Testis (tissue), 2 donors: ENCODE measurements at regions not wholly inside any gene's neighbourhood (a gene's known extent, or its start where the extent isn't known, plus 50 kb on each side); places are given as distances from the start of the nearest gene placed in this dataset.

Source experiments
- DNase-seq: peaks from one replicate; pipeline ENCODE4 v3.0.0-alpha.2; 2019
- H3K27ac ChIP-seq, 2 donors: fragments of 200-600 bp; sonication (generic); one replicate each; pipeline ENCODE4 v1.5.1; 2019
- H3K27me3 ChIP-seq: fragments of 200-600 bp; sonication (generic); one replicate; pipeline ENCODE4 v1.5.1; 2019
- H3K36me3 ChIP-seq: fragments of 200-600 bp; sonication (generic); one replicate; pipeline ENCODE4 v1.5.1; 2017; ENCODE audit warnings: low read depth; ENCODE audit errors: missing control alignments
- H3K4me1 ChIP-seq: fragments of 200-600 bp; sonication (generic); one replicate; pipeline ENCODE4 v1.5.1; 2019
- H3K4me3 ChIP-seq, 2 donors: fragments of 200-600 bp; sonication (generic); one replicate each; pipeline ENCODE4 v1.5.1; 2017 to 2019
- H3K9me3 ChIP-seq: fragments of 200-600 bp; sonication (generic); one replicate; pipeline ENCODE4 v1.5.1; 2017
- POLR2A ChIP-seq: fragments of 450-650 bp; IDR thresholded peaks from one replicate; pipeline ENCODE4 v1.6.1; 2017; ENCODE audit warnings: antibody characterized with exemption, mild to moderate bottlenecking, moderate library complexity
- WGBS, 2 donors: methylation state at CpG; one replicate each; pipeline ENCODE4 v1.1.5; 2018; 5-methylcytosine and 5-hydroxymethylcytosine counted together
- intact Hi-C: fragments of 100-400 bp; cut with DNase I; formaldehyde crosslinking; loops from one replicate; pipeline ENCODE4 v1.15.1; 2023; ENCODE audit warnings: low total_unique reads
- TF ChIP-seq, protein P1 (sequence below), 3 experiments: fragments of 450-650 bp in 2 of 3; fragments of 200-600 bp in 1 of 3; sonication (generic) in 1 of 3; IDR thresholded peaks; one replicate each; pipeline ENCODE4 v1.5.1; 2016 to 2019; ENCODE audit warnings: antibody characterized with exemption in 3 of 3, mild to moderate bottlenecking in 2 of 3, moderate library complexity in 1 of 3

DNA sequence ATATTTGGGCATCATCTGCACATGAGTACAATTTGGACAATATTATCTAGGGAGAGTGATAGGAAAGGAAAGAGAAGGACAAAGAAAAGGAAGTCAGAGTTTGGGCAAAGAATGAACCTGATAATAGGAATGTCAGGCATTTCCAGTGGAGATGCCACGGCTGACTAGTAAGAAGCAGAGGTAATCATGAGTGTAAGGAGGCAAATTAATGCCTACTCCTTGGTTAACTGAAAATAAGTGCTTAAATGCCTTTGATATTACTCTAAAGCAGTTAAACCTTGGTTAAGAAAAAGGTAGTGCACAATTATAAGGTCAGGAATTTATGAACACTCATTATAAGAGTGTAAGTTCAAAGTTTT lies 99.2 kb upstream of the DDIT4L start:
- Histone ChIP-seq H3K27ac (no peak overlapping the region), H3K27me3 (no peaks in the 10 kb centered on the region), H3K36me3 (no peaks in the 10 kb centered on the region), H3K4me1 (no peaks in the 10 kb centered on the region), H3K9me3 (no peaks in the 10 kb centered on the region), H3K4me3 (no peak overlapping the region)
- TF ChIP-seq, protein P1, sequence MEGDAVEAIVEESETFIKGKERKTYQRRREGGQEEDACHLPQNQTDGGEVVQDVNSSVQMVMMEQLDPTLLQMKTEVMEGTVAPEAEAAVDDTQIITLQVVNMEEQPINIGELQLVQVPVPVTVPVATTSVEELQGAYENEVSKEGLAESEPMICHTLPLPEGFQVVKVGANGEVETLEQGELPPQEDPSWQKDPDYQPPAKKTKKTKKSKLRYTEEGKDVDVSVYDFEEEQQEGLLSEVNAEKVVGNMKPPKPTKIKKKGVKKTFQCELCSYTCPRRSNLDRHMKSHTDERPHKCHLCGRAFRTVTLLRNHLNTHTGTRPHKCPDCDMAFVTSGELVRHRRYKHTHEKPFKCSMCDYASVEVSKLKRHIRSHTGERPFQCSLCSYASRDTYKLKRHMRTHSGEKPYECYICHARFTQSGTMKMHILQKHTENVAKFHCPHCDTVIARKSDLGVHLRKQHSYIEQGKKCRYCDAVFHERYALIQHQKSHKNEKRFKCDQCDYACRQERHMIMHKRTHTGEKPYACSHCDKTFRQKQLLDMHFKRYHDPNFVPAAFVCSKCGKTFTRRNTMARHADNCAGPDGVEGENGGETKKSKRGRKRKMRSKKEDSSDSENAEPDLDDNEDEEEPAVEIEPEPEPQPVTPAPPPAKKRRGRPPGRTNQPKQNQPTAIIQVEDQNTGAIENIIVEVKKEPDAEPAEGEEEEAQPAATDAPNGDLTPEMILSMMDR (IDR thresholded peaks at IDR 0.05), result no peak
- TF ChIP-seq POLR2A, result no peak
- intact Hi-C loops, result no loop called here
- DNase-seq, result no peak
- 86 to 89% methylated on average over 1 of the region's 1 CpG for WGBS, 2 donors

DNA sequence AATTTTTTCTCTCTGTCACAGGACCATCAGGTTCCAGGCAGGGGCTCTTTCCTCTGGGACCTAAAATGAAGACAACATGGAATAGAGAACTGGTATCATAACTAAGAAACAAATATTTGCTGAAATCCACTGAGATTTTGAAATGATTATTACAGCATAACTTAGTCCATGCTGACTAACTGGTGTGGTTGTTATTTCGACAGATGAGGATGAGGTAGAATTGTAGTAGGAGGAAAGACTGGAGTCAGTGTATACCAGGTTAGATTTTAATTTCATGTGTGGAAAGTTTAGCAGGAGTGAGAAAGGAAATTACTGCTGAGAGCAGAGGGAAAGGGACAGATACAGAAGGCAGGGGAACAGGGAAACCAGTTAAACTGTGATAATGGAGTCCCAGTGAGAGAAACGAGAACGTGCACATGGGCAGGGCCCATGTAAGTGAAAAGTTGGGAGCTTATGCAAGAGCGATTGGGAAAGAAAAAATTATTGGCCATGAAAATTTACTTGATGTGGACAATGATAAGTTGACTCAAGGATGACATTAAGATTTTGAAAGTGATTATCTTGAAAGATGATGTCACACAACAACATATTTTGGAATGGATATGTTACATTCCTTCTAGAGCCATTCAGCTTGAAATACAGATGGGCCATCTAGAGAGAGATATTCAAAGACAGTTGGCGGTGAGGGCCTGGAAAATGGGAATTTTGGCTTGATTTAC lies 98.7 kb upstream of the DDIT4L start:
- no peaks in the 10 kb centered on the region for H3K9me3 ChIP-seq
- no peak for DNase-seq
- intact Hi-C loops, result no loop called here
- no peaks in the 10 kb centered on the region for H3K36me3 ChIP-seq
- TF ChIP-seq, protein P1 (IDR thresholded peaks at IDR 0.05), result no peak
- TF ChIP-seq POLR2A, result no peak
- WGBS, 2 donors, result 73 to 87% methylated on average over 5 of the region's 5 CpGs
- H3K4me3 ChIP-seq, result no peak overlapping the region
- H3K4me1 ChIP-seq, result no peaks in the 10 kb centered on the region
- no peaks in the 10 kb centered on the region for H3K27me3 ChIP-seq
- H3K27ac ChIP-seq, result no peak overlapping the region

DNA sequence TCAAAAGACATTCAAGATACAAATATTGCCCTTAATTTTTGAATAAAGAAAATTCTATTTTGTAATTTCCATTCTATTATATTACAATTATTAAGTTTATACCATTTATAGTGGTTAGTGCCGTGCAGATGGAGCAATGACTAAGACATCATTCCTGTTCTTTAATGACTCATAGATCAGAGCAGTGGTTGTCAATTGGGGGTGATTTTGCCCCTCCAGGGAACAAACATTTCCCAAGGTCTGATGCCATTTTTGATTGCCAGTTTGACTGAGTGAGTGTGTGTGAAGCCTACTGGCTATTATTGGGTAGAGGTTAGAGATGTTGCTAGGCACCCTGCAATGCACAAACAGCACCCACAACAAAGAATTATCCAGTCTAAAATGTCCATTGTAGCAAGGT lies 97.9 kb upstream of the DDIT4L start:
- no peak for DNase-seq
- 91 to 94% methylated on average over 1 of the region's 1 CpG for WGBS, 2 donors
- TF ChIP-seq, protein P1 (IDR thresholded peaks at IDR 0.05), result no peak
- TF ChIP-seq POLR2A, result no peak

DNA sequence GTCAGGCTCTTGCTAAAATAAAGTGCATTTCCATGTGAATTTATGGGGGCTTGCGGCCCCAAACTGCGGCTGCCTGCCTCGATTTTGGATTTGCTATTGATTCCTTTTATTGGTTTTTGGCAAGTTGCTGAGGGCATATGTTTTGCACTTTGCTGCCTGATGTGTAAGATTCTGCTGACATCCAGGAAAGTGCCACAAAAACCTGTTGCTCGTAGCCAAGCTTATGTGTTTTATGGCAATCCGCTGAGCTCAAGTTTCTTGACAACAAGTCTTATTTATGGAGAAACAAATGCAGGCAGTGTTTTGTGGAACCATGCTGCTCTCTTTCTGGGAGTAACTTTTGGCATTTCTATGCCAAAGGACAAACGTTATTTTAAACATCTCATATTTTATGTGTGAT lies 97.3 kb upstream of the DDIT4L start:
- H3K9me3 ChIP-seq, result no peaks in the 10 kb centered on the region
- H3K36me3 ChIP-seq, result no peaks in the 10 kb centered on the region
- no peak for TF ChIP-seq POLR2A
- TF ChIP-seq, protein P1 (IDR thresholded peaks at IDR 0.05), result no peak

More for the DNA sequence above, 97.9 kb upstream of the DDIT4L start:
- intact Hi-C loops, result no loop called here
- no peaks in the 10 kb centered on the region for H3K4me1 ChIP-seq
- H3K27me3 ChIP-seq, result no peaks in the 10 kb centered on the region
- H3K36me3 ChIP-seq, result no peaks in the 10 kb centered on the region
- H3K9me3 ChIP-seq, result no peaks in the 10 kb centered on the region
- H3K27ac ChIP-seq, result no peak overlapping the region
- H3K4me3 ChIP-seq, result no peak overlapping the region

DNA sequence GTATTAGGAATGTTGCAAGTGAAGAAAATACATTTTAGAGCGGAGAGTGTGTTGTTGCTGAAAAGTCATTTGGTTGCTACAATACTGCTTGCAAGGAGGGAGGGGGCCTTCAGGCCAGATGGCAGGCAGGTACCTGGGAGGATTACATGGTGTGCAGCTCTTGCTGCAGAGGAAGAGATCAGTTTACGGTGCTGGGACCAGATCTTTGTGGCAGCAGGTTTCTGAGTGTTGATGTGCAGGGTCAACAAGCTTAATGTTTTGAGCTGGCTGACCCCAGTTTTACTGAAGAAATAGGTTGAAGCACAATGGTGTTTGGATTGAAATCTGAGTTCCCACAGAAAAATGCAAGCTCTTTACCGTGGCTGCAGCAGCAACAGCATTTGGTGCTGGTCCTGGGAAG lies 96.4 kb upstream of the DDIT4L start:
- H3K4me1 ChIP-seq, result no peaks in the 10 kb centered on the region
- no peak overlapping the region for H3K27ac ChIP-seq
- H3K4me3 ChIP-seq, result no peak overlapping the region
- DNase-seq, result no peak
- TF ChIP-seq POLR2A, result no peak
- TF ChIP-seq, protein P1 (IDR thresholded peaks at IDR 0.05), result no peak
- H3K9me3 ChIP-seq, result no peaks in the 10 kb centered on the region
- intact Hi-C loops, result no loop called here
- WGBS, 2 donors, result 68 to 74% methylated on average over 3 of the region's 3 CpGs
- H3K27me3 ChIP-seq, result no peaks in the 10 kb centered on the region
- no peaks in the 10 kb centered on the region for H3K36me3 ChIP-seq

More for the DNA sequence above, 97.3 kb upstream of the DDIT4L start:
- Histone ChIP-seq H3K27ac (no peak overlapping the region), H3K4me1 (no peaks in the 10 kb centered on the region), H3K4me3 (no peak overlapping the region), H3K27me3 (no peaks in the 10 kb centered on the region)
- DNase-seq, result no peak
- WGBS, 2 donors, result 82 to 83% methylated on average over 6 of the region's 6 CpGs
- intact Hi-C loops, result no loop called here
